ENCODE measurements at regions not wholly inside any gene's neighbourhood (a gene's known extent, or its start where the extent isn't known, plus 50 kb on each side); places are given as distances from the start of the nearest gene placed in this dataset.

GRCh38 chr11:33480626-33481025 is 220.0 kb downstream of the C11orf91 start:
- no peak for DNase-seq (ENCODE audit: low spot score)
- no peak for TF ChIP-seq CTCF (IDR thresholded peaks at IDR 0.05)
- H3K4me3 ChIP-seq: no peak overlapping the region
- no peak overlapping the region for H3K27ac ChIP-seq

- H3K4me3 ChIP-seq: no peak overlapping the region
- TF ChIP-seq CTCF (IDR thresholded peaks at IDR 0.05): no peak
- no peak for DNase-seq (ENCODE audit: low spot score)
- H3K27ac ChIP-seq: no peak overlapping the region
These were observed 221.4 kb downstream of the C11orf91 start for GRCh38 chr11:33479231-33479630.

- Histone ChIP-seq H3K27ac (no peak overlapping the region), H3K4me3 (no peak overlapping the region)
- no peak for DNase-seq (ENCODE audit: low spot score)
- TF ChIP-seq CTCF (IDR thresholded peaks at IDR 0.05): no peak
These were observed 221.0 kb downstream of the HIPK3 start for GRCh38 chr11:33478111-33478573.

- Histone ChIP-seq H3K4me3 (no peak overlapping the region), H3K27ac (no peak overlapping the region)
- no peak for DNase-seq (ENCODE audit: low spot score)
- TF ChIP-seq CTCF (IDR thresholded peaks at IDR 0.05): no peak
These were observed 219.9 kb downstream of the HIPK3 start for GRCh38 chr11:33476945-33477606.

- no peak for DNase-seq (ENCODE audit: low spot score)
- no peak overlapping the region for H3K4me3 ChIP-seq
- no peak overlapping the region for H3K27ac ChIP-seq
- no peak for TF ChIP-seq CTCF (IDR thresholded peaks at IDR 0.05)
These were observed 218.8 kb downstream of the HIPK3 start for GRCh38 chr11:33475993-33476392.

- Histone ChIP-seq H3K27ac (no peak overlapping the region), H3K4me3 (no peak overlapping the region)
- DNase-seq (ENCODE audit: low spot score): no peak
- no peak for TF ChIP-seq CTCF (IDR thresholded peaks at IDR 0.05)
These were observed 217.7 kb downstream of the HIPK3 start for GRCh38 chr11:33474866-33475265.

GRCh38 chr11:33471541-33471940 is 214.4 kb downstream of the HIPK3 start:
- DNase-seq (ENCODE audit: low spot score): no peak
- Histone ChIP-seq H3K27ac (no peak overlapping the region), H3K4me3 (no peak overlapping the region)
- TF ChIP-seq CTCF (IDR thresholded peaks at IDR 0.05): no peak

Data from coronary artery (tissue), 2 donors.